ENCODE measurements at regions not wholly inside any gene's neighbourhood (a gene's known extent, or its start where the extent isn't known, plus 50 kb on each side); places are given as distances from the start of the nearest gene placed in this dataset.

DNA sequence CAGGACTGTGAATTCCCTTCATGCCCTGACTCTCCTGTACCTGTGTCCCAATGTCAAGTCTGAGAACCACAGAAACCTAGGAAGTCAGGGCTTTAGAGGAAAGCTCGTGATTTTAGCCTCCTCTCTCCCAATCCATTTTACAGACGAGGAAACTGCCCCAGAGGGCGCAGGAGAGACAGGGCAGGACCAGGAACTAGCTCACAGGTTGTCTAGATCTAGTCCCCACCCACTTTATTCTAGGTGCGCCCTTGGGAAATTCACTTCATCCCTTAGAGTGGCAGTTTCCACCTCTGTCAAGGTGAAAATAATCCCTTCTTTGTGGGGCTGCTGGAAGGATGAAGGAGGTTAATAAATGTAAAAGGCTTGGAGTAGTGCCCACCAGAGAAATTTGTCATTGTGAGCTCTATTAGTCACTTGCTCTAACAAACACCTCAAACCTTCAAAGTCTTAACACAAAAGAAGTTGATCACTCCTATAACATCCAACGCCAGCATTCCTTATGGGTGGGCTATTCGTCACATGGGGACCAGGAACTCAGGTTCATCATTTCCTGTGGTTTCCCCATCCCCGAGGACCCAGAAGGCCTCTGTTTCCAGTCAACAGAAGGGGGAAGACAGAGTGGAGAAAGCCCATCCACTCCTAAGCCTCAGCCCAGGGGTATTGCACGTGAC, 282.3 kb downstream of the XXYLT1 start:
- H3K27me3 ChIP-seq (ENCODE audit: control insufficient read depth in 1 of 2, insufficient read depth in 2 of 2, low read length in 2 of 2), result peaks cover 5 to 8% of the 10 kb centered on the region in 2 experiments; a peak in 3 of 5 replicates
- no peak overlapping the region for H3K4me2 ChIP-seq (ENCODE audit: low read depth, low read length)
- H3K27ac ChIP-seq (ENCODE audit: extremely low read length, insufficient read depth, low read length), result no peak overlapping the region
- ATAC-seq, result no peak
- in situ Hi-C loops (cut with HindIII; ENCODE audit: extremely low pct_ligation_motif_present, low pct_unique_long_range_greater_than_20kb) (no loop called here), intact Hi-C loops (cut with micrococcal nuclease; ENCODE audit: unreplicated experiment) (no loop called here)
- no peaks in the 10 kb centered on the region for H3K9me3 ChIP-seq (ENCODE audit: low read length)
- POLR2A ChIA-PET, result no interaction called here
- WGBS (ENCODE audit: low lambda C conversion rate), result 53% methylated on average over 7 of the region's 8 CpGs
- H3K36me3 ChIP-seq (replicated peaks in 1 of 2; ENCODE audit: control insufficient read depth in 1 of 2, insufficient read depth in 2 of 2, low read length in 2 of 2), result no peaks in the 10 kb centered on the region
- peaks cover 22% of the 10 kb centered on the region for H3K4me1 ChIP-seq (ENCODE audit: insufficient read depth, low read length)
- no peak for FAIRE-seq
- H3K9ac ChIP-seq (ENCODE audit: insufficient read depth, low read depth, low read length), result no peak overlapping the region
- no peak overlapping the region for H2AFZ ChIP-seq (ENCODE audit: low read length)
- no TSS peak for BruUV-seq (replicated peaks)
- H3K79me2 ChIP-seq (ENCODE audit: insufficient read depth, low read length), result no peaks in the 10 kb centered on the region
- CTCF ChIA-PET (ENCODE audit: low intra/inter-chr PET ratio, low total read pairs), result no interaction called here
- no peak for DNase-seq (ENCODE audit: low spot score)
- TF ChIP-seq NCOA5 (CRISPR knock-in tag; IDR thresholded peaks at IDR 0.05), result no peak
- no peak for TF ChIP-seq ARNTL (CRISPR knock-in tag; IDR thresholded peaks at IDR 0.05)
- TF ChIP-seq, protein P1, sequence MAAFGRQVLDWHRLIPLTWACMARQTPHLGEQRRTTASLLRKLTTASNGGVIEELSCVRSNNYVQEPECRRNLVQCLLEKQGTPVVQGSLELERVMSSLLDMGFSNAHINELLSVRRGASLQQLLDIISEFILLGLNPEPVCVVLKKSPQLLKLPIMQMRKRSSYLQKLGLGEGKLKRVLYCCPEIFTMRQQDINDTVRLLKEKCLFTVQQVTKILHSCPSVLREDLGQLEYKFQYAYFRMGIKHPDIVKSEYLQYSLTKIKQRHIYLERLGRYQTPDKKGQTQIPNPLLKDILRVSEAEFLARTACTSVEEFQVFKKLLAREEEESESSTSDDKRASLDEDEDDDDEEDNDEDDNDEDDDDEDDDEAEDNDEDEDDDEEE (CRISPR knock-in tag; IDR thresholded peaks at IDR 0.05), result no peak
- no peak for TF ChIP-seq ZNF232 (CRISPR knock-in tag; IDR thresholded peaks at IDR 0.05; ENCODE audit: borderline replicate concordance)
- TF ChIP-seq SNAI1 (CRISPR knock-in tag; IDR thresholded peaks at IDR 0.05; ENCODE audit: borderline replicate concordance), result no peak
- TF ChIP-seq ASH2L (IDR thresholded peaks at IDR 0.05; ENCODE audit: insufficient read length, low read depth, low read length), result no peak
- TF ChIP-seq, protein P2, sequence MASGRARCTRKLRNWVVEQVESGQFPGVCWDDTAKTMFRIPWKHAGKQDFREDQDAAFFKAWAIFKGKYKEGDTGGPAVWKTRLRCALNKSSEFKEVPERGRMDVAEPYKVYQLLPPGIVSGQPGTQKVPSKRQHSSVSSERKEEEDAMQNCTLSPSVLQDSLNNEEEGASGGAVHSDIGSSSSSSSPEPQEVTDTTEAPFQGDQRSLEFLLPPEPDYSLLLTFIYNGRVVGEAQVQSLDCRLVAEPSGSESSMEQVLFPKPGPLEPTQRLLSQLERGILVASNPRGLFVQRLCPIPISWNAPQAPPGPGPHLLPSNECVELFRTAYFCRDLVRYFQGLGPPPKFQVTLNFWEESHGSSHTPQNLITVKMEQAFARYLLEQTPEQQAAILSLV (CRISPR knock-in tag; IDR thresholded peaks at IDR 0.05; ENCODE audit: borderline replicate concordance), result no peak
- TF ChIP-seq HMGA1 (CRISPR knock-in tag; conservative IDR thresholded peaks at IDR 0.05), result no peak
- no peak overlapping the region for H3K4me3 ChIP-seq (replicated peaks in 1 of 3; ENCODE audit: insufficient read depth in 1 of 3, low read depth in 2 of 3, low read length in 3 of 3)
- no peaks in the 10 kb centered on the region for H4K20me1 ChIP-seq (ENCODE audit: insufficient read depth, low read length)
